HCT116 (cell line): ENCODE measurements at regions not wholly inside any gene's neighbourhood (a gene's known extent, or its start where the extent isn't known, plus 50 kb on each side); places are given as distances from the start of the nearest gene placed in this dataset.

Experiments
- ATAC-seq: fragments of 200-7000 bp; cut with Tn5 transposase; 2 replicates; pipeline ENCODE4 v1.9.1; 2020; ENCODE audit warnings: mild to moderate bottlenecking, moderate library complexity
- BruUV-seq: library from RNA; stranded (reverse); fragments of 400-500 nt; replicated peaks from 2 replicates; lab custom pipeline; 2021; lab: Mats Ljungman, UMichigan
- CTCF ChIA-PET: fragments of 300-600 bp; sonication (Branson Sonifier 250); formaldehyde crosslinking; loops from one replicate; lab custom pipeline; 2021; ENCODE audit warnings: antibody characterized with exemption; lab: Charles Lee
- POLR2A ChIA-PET: fragments of 300-600, 350-600 bp; sonication (Branson Sonifier 250); formaldehyde crosslinking; loops from one replicate; lab custom pipeline; 2021; ENCODE audit warnings: antibody characterized with exemption; lab: Charles Lee
- RAD21 ChIA-PET, 2 experiments: fragments of 300-600 bp; sonication (Branson Sonifier 250); formaldehyde crosslinking; loops; one replicate each; lab custom pipeline; 2023; ENCODE audit warnings: low total read pairs in 2 of 2; ENCODE audit not compliant: uncharacterized antibody in 2 of 2, unreplicated experiment in 2 of 2, low non-redundant PET in 1 of 2; lab: Charles Lee
- DNase-seq: peaks from one replicate; pipeline ENCODE4 v3.0.0-alpha.2; 2010; ENCODE audit warnings: low read depth, low spot score
- H2AFZ ChIP-seq: fragments of 200-600 bp; shearing (Covaris generic), sonication (generic); 2 replicates; pipeline ENCODE4 v1.6.1; 2017; ENCODE audit warnings: low read depth, mixed run types, mixed read lengths, antibody characterized with exemption, low read length; ENCODE audit not compliant: poor library complexity, severe bottlenecking
- H3K27ac ChIP-seq: 2 replicates; pipeline ENCODE4 v1.5.1; 2012; ENCODE audit warnings: low read depth, low read length
- H3K27me3 ChIP-seq: fragments of 200-600 bp; sonication (generic); 2 replicates; pipeline ENCODE4 v1.6.1; 2016; ENCODE audit warnings: mixed run types, low read length, mixed read lengths; ENCODE audit not compliant: insufficient read depth
- H3K36me3 ChIP-seq, 2 experiments: fragments of 200-500 bp in 1 of 2; fragments of 200-600 bp in 1 of 2; sonication (Bioruptor generic) in 1 of 2; sonication (generic) in 1 of 2; 2 replicates each; pipeline versions ENCODE4 v1.5.1 to v1.6.1; 2014 to 2016; ENCODE audit warnings: low read length in 2 of 2, inconsistent platforms in 1 of 2, mixed read lengths in 1 of 2, mixed run types in 1 of 2; ENCODE audit not compliant: insufficient read depth in 2 of 2, control insufficient read depth in 1 of 2
- H3K4me1 ChIP-seq, 2 experiments: fragments of 200-600 bp in 1 of 2; sonication (generic) in 1 of 2; 2 replicates each; pipeline versions ENCODE4 v1.5.1 to v1.6.1; 2012 to 2017; ENCODE audit warnings: low read length in 2 of 2, inconsistent platforms in 1 of 2, mild to moderate bottlenecking in 1 of 2, mixed read lengths in 1 of 2, mixed run types in 1 of 2, moderate library complexity in 1 of 2; ENCODE audit not compliant: insufficient read depth in 2 of 2, control insufficient read depth in 1 of 2
- H3K4me2 ChIP-seq: fragments of 200-600 bp; sonication (generic); 2 replicates; pipeline ENCODE4 v1.6.1; 2017; ENCODE audit warnings: mixed run types, low read length, mixed read lengths
- H3K4me3 ChIP-seq, 2 experiments: fragments of 200-600 bp in 1 of 2; sonication (generic) in 1 of 2; replicated peaks in 1 of 2; 2 replicates each; pipeline ENCODE4 v1.5.1; 2011 to 2016; ENCODE audit warnings: low read length in 2 of 2, control low read depth in 1 of 2, low read depth in 1 of 2, mild to moderate bottlenecking in 1 of 2, mixed read lengths in 1 of 2, mixed run types in 1 of 2
- H3K79me2 ChIP-seq: fragments of 200-600 bp; sonication (generic); 2 replicates; pipeline ENCODE4 v1.6.1; 2017; ENCODE audit warnings: mild to moderate bottlenecking, mixed run types, low read length, moderate library complexity, mixed read lengths; ENCODE audit not compliant: insufficient read depth
- H3K9ac ChIP-seq: fragments of 200-600 bp; sonication (generic); 2 replicates; pipeline ENCODE4 v1.6.1; 2016; ENCODE audit warnings: low read length, mixed read lengths
- H3K9me2 ChIP-seq: fragments of 200-600 bp; sonication (generic), shearing (Covaris generic); 2 replicates; pipeline ENCODE4 v1.6.1; 2017; ENCODE audit warnings: mixed run types, mild to moderate bottlenecking, moderate library complexity; ENCODE audit not compliant: insufficient read depth
- H3K9me3 ChIP-seq, 2 experiments: fragments of 200-500 bp in 1 of 2; fragments of 200-600 bp in 1 of 2; sonication (Bioruptor generic) in 1 of 2; sonication (generic) in 1 of 2; 2 replicates each; pipeline ENCODE4 v1.6.1; 2014 to 2017; ENCODE audit warnings: low read length in 2 of 2, mixed read lengths in 2 of 2, inconsistent platforms in 1 of 2, low read depth in 1 of 2, mild to moderate bottlenecking in 1 of 2, mixed run types in 1 of 2, moderate library complexity in 1 of 2; ENCODE audit not compliant: control insufficient read depth in 1 of 2, insufficient read depth in 1 of 2
- H4K20me1 ChIP-seq: fragments of 200-600 bp; sonication (generic), shearing (Covaris generic); 2 replicates; pipeline ENCODE4 v1.6.1; 2017; ENCODE audit warnings: mixed run types, mild to moderate bottlenecking, moderate library complexity; ENCODE audit not compliant: insufficient read depth
- CTCF ChIP-seq, 3 experiments: fragments of 200-600 bp in 1 of 3; sonication (generic) in 1 of 3; IDR thresholded peaks in 2 of 3; conservative IDR thresholded peaks in 1 of 3; 2 replicates each; pipeline ENCODE4 v1.5.1; 2012 to 2017; ENCODE audit warnings: low read depth in 2 of 3, low read length in 2 of 3, antibody characterized with exemption in 1 of 3, borderline replicate concordance in 1 of 3, control low read depth in 1 of 3, mild to moderate bottlenecking in 1 of 3, mixed read lengths in 1 of 3, mixed run types in 1 of 3, moderate library complexity in 1 of 3; ENCODE audit not compliant: insufficient read depth in 1 of 3
- ELF1 ChIP-seq: IDR thresholded peaks from 2 replicates; pipeline ENCODE4 v1.6.1; 2012; ENCODE audit warnings: low read depth, borderline replicate concordance
- EZH2 ChIP-seq: fragments of 200-600 bp; sonication (generic); IDR thresholded peaks from 2 replicates; pipeline ENCODE4 v1.6.1; 2017; ENCODE audit warnings: antibody characterized with exemption, mixed run types
- EZH2phosphoT487 ChIP-seq: fragments of 200-600 bp; IDR thresholded peaks from 2 replicates; pipeline ENCODE4 v1.6.1; 2018; ENCODE audit warnings: antibody characterized with exemption, borderline replicate concordance
- FOSL1 ChIP-seq: IDR thresholded peaks from 2 replicates; pipeline ENCODE4 v1.6.1; 2012; ENCODE audit warnings: low read depth
- MAX ChIP-seq: IDR thresholded peaks from 2 replicates; pipeline ENCODE4 v1.6.1; 2012
- SIN3A ChIP-seq: IDR thresholded peaks from 2 replicates; pipeline ENCODE4 v1.6.1; 2012; ENCODE audit warnings: low read depth
- SRF ChIP-seq: IDR thresholded peaks from 2 replicates; pipeline ENCODE4 v1.6.1; 2012; ENCODE audit warnings: low read depth
- YY1 ChIP-seq: IDR thresholded peaks from 2 replicates; pipeline ENCODE4 v1.6.1; 2011; ENCODE audit warnings: low read length, low read depth, moderate library complexity, mild to moderate bottlenecking; ENCODE audit not compliant: insufficient replicate concordance; ENCODE audit errors: extremely low read depth
- ZFX ChIP-seq: fragments of 450-650 bp; IDR thresholded peaks from 2 replicates; pipeline ENCODE4 v1.6.1; 2017
- intact Hi-C: fragments of 100-400 bp; cut with micrococcal nuclease; formaldehyde crosslinking; loops from 2 replicates; pipeline ENCODE4 v1.10.0; 2022

GRCh38 chr9:21746550-21746949, 55.9 kb upstream of the MTAP start:
- ATAC-seq, result no peak
- Histone ChIP-seq H3K27ac (no peak overlapping the region), H3K4me3 (no peak overlapping the region), H3K4me2 (no peak overlapping the region), H3K4me1 (peaks cover 20 to 23% of the 10 kb centered on the region in 2 experiments; a peak in 2 of 4 replicates), H3K9me2 (no peaks in the 10 kb centered on the region), H3K9me3 (no peaks in the 10 kb centered on the region), H3K9ac (no peak overlapping the region), H3K36me3 (no peaks in the 10 kb centered on the region), H3K79me2 (no peaks in the 10 kb centered on the region), H4K20me1 (no peaks in the 10 kb centered on the region), H2AFZ (no peak overlapping the region), H3K27me3 (no peaks in the 10 kb centered on the region)
- DNase-seq, result no peak
- ChIA-PET CTCF (no interaction called here), POLR2A (no interaction called here), RAD21 (no interaction called here)
- BruUV-seq, result no TSS peak
- intact Hi-C loops, result no loop called here
- TF ChIP-seq ZFX (no peak), ELF1 (no peak), SRF (no peak), MAX (no peak), EZH2 (no peak), CTCF (IDR thresholded peaks at IDR 0.05 in 2 of 3, conservative IDR thresholded peaks at IDR 0.05 in 1 of 3; ENCODE audit: borderline replicate concordance in 1 of 3, insufficient read depth in 1 of 3, low read depth in 2 of 3, low read length in 2 of 3) (no peak), FOSL1 (no peak), YY1 (no peak), EZH2phosphoT487 (no peak), SIN3A (no peak)
